ENCODE measurements at regions not wholly inside any gene's neighbourhood (a gene's known extent, or its start where the extent isn't known, plus 50 kb on each side); places are given as distances from the start of the nearest gene placed in this dataset.

DNA sequence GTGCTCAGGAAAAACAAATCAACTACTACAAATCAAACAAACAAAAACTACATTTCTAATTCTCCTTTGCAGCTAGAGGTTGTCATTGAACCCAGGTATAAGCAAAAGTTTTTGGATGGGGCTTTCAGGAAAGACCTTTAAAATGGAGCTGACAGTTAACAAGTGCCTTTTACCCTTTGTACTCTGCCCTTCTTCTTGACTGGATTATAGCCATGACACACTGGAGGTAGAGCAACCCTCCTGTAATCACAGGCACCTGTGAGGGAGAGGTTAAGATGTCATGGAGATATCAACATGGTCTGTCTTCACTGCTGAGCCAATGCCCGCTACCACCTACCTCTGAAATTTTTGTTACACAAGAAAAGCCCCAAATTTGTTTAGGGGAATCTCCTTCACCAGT is 100.0 kb upstream of the GLS start:
- no peak overlapping the region for H3K4me3 ChIP-seq (ENCODE audit: low read depth, low read length)

More for the DNA sequence above, 100.0 kb upstream of the GLS start:
- no peak overlapping the region for H3K27ac ChIP-seq (ENCODE audit: extremely low read depth, low read depth, low read length)
- ChIA-PET POLR2A (interaction anchor here (1.2 kb wide), 1 partner anchor 375 kb away, joined by 3 read pairs; no protein-coding TSS in a partner anchor), CTCF (interaction anchor here (0.7 to 2.7 kb wide), 13 partner anchors 12 to 741 kb away, joined by 3 to 17 read pairs (median 8); no protein-coding TSS in a partner anchor)
- H3K4me1 ChIP-seq (ENCODE audit: control insufficient read depth, insufficient read depth, low read length), result no peaks in the 10 kb centered on the region
- no peaks in the 10 kb centered on the region for H3K36me3 ChIP-seq (ENCODE audit: control insufficient read depth in 2 of 2, insufficient read depth in 1 of 2, low read length in 2 of 2)
- TF ChIP-seq ZNF146 (tag by site-specific recombination; IDR thresholded peaks at IDR 0.05) (no peak), ZNF664 (tag by site-specific recombination; IDR thresholded peaks at IDR 0.05) (no peak), ZNF391 (tag by site-specific recombination; IDR thresholded peaks at IDR 0.05; ENCODE audit: borderline replicate concordance, low read depth) (no peak), ZNF341 (tag by site-specific recombination; IDR thresholded peaks at IDR 0.05; ENCODE audit: low read depth) (no peak), ZBTB17 (tag by site-specific recombination; IDR thresholded peaks at IDR 0.05) (no peak), HOXC10 (CRISPR knock-in tag; IDR thresholded peaks at IDR 0.05) (no peak), ZNF221 (tag by site-specific recombination; IDR thresholded peaks at IDR 0.05; ENCODE audit: borderline replicate concordance) (no peak), ZNF354C (tag by site-specific recombination; IDR thresholded peaks at IDR 0.05; ENCODE audit: borderline replicate concordance, low read depth) (no peak), ZNF501 (tag by site-specific recombination; IDR thresholded peaks at IDR 0.05) (no peak)
- TF ChIP-seq, protein P1, sequence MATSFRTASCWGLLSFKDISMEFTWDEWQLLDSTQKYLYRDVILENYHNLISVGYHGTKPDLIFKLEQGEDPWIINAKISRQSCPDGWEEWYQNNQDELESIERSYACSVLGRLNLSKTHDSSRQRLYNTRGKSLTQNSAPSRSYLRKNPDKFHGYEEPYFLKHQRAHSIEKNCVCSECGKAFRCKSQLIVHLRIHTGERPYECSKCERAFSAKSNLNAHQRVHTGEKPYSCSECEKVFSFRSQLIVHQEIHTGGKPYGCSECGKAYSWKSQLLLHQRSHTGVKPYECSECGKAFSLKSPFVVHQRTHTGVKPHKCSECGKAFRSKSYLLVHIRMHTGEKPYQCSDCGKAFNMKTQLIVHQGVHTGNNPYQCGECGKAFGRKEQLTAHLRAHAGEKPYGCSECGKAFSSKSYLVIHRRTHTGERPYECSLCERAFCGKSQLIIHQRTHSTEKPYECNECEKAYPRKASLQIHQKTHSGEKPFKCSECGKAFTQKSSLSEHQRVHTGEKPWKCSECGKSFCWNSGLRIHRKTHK (tag by site-specific recombination; IDR thresholded peaks at IDR 0.05), result no peak
- TF ChIP-seq, protein P2, sequence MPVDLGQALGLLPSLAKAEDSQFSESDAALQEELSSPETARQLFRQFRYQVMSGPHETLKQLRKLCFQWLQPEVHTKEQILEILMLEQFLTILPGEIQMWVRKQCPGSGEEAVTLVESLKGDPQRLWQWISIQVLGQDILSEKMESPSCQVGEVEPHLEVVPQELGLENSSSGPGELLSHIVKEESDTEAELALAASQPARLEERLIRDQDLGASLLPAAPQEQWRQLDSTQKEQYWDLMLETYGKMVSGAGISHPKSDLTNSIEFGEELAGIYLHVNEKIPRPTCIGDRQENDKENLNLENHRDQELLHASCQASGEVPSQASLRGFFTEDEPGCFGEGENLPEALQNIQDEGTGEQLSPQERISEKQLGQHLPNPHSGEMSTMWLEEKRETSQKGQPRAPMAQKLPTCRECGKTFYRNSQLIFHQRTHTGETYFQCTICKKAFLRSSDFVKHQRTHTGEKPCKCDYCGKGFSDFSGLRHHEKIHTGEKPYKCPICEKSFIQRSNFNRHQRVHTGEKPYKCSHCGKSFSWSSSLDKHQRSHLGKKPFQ (tag by site-specific recombination; IDR thresholded peaks at IDR 0.05), result no peak
- TF ChIP-seq, protein P3, sequence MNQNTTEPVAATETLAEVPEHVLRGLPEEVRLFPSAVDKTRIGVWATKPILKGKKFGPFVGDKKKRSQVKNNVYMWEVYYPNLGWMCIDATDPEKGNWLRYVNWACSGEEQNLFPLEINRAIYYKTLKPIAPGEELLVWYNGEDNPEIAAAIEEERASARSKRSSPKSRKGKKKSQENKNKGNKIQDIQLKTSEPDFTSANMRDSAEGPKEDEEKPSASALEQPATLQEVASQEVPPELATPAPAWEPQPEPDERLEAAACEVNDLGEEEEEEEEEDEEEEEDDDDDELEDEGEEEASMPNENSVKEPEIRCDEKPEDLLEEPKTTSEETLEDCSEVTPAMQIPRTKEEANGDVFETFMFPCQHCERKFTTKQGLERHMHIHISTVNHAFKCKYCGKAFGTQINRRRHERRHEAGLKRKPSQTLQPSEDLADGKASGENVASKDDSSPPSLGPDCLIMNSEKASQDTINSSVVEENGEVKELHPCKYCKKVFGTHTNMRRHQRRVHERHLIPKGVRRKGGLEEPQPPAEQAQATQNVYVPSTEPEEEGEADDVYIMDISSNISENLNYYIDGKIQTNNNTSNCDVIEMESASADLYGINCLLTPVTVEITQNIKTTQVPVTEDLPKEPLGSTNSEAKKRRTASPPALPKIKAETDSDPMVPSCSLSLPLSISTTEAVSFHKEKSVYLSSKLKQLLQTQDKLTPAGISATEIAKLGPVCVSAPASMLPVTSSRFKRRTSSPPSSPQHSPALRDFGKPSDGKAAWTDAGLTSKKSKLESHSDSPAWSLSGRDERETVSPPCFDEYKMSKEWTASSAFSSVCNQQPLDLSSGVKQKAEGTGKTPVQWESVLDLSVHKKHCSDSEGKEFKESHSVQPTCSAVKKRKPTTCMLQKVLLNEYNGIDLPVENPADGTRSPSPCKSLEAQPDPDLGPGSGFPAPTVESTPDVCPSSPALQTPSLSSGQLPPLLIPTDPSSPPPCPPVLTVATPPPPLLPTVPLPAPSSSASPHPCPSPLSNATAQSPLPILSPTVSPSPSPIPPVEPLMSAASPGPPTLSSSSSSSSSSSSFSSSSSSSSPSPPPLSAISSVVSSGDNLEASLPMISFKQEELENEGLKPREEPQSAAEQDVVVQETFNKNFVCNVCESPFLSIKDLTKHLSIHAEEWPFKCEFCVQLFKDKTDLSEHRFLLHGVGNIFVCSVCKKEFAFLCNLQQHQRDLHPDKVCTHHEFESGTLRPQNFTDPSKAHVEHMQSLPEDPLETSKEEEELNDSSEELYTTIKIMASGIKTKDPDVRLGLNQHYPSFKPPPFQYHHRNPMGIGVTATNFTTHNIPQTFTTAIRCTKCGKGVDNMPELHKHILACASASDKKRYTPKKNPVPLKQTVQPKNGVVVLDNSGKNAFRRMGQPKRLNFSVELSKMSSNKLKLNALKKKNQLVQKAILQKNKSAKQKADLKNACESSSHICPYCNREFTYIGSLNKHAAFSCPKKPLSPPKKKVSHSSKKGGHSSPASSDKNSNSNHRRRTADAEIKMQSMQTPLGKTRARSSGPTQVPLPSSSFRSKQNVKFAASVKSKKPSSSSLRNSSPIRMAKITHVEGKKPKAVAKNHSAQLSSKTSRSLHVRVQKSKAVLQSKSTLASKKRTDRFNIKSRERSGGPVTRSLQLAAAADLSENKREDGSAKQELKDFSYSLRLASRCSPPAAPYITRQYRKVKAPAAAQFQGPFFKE (tag by site-specific recombination; IDR thresholded peaks at IDR 0.05; ENCODE audit: borderline replicate concordance), result no peak
- TF ChIP-seq, protein P4, sequence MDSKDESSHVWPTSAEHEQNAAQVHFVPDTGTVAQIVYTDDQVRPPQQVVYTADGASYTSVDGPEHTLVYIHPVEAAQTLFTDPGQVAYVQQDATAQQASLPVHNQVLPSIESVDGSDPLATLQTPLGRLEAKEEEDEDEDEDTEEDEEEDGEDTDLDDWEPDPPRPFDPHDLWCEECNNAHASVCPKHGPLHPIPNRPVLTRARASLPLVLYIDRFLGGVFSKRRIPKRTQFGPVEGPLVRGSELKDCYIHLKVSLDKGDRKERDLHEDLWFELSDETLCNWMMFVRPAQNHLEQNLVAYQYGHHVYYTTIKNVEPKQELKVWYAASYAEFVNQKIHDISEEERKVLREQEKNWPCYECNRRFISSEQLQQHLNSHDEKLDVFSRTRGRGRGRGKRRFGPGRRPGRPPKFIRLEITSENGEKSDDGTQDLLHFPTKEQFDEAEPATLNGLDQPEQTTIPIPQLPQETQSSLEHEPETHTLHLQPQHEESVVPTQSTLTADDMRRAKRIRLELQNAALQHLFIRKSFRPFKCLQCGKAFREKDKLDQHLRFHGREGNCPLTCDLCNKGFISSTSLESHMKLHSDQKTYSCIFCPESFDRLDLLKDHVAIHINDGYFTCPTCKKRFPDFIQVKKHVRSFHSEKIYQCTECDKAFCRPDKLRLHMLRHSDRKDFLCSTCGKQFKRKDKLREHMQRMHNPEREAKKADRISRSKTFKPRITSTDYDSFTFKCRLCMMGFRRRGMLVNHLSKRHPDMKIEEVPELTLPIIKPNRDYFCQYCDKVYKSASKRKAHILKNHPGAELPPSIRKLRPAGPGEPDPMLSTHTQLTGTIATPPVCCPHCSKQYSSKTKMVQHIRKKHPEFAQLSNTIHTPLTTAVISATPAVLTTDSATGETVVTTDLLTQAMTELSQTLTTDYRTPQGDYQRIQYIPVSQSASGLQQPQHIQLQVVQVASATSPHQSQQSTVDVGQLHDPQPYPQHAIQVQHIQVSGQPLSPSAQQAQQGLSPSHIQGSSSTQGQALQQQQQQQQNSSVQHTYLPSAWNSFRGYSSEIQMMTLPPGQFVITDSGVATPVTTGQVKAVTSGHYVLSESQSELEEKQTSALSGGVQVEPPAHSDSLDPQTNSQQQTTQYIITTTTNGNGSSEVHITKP (tag by site-specific recombination; IDR thresholded peaks at IDR 0.05), result no peak
- no peaks in the 10 kb centered on the region for H3K9me3 ChIP-seq (ENCODE audit: control insufficient read depth, insufficient read depth, low read depth, low read length)
